ENCODE measurements at regions not wholly inside any gene's neighbourhood (a gene's known extent, or its start where the extent isn't known, plus 50 kb on each side); places are given as distances from the start of the nearest gene placed in this dataset.

- H3K4me2 ChIP-seq (ENCODE audit: insufficient read depth, low read length), result no peak overlapping the region
- no peaks in the 10 kb centered on the region for H3K9me1 ChIP-seq (ENCODE audit: control insufficient read depth, insufficient read depth, low read length)
- FAIRE-seq (no peak), DNase-seq (ENCODE audit: extremely low read depth in 1 of 4, low spot score in 3 of 4) (no peak), ATAC-seq (no peak)
- ChIA-PET POLR2A (no interaction called here), CTCF (ENCODE audit: low intra/inter-chr PET ratio) (no interaction called here)
- no peak overlapping the region for H2AFZ ChIP-seq (ENCODE audit: low read depth, low read length)
- intact Hi-C loops (cut with micrococcal nuclease) (no loop called here), in situ Hi-C loops (cut with MboI) (no loop called here)
- H3K4me1 ChIP-seq (replicated peaks in 1 of 2; ENCODE audit: control insufficient read depth in 2 of 2, insufficient read depth in 2 of 2, low read length in 2 of 2), result no peaks in the 10 kb centered on the region
- no peaks in the 10 kb centered on the region for H3K27me3 ChIP-seq (ENCODE audit: control insufficient read depth in 2 of 2, insufficient read depth in 2 of 2, low read length in 2 of 2)
- H3K9me3 ChIP-seq (replicated peaks; ENCODE audit: control insufficient read depth, insufficient read depth, low read depth, low read length), result no peaks in the 10 kb centered on the region
- no peaks in the 10 kb centered on the region for H4K20me1 ChIP-seq (replicated peaks; ENCODE audit: control insufficient read depth, insufficient read depth, low read length)
- 0% methylated on average over 1 of the region's 1 CpG for WGBS (ENCODE audit: insufficient coverage, low coverage, missing lambda C conversion rate)
- H3K4me3 ChIP-seq, result no peak overlapping the region
- no peak overlapping the region for H3K9ac ChIP-seq (ENCODE audit: insufficient read depth in 1 of 2, low read depth in 2 of 2, low read length in 2 of 2)
- no TSS peak for BruUV-seq (replicated peaks)
- no peaks in the 10 kb centered on the region for H3K36me3 ChIP-seq (ENCODE audit: control insufficient read depth, insufficient read depth, low read length)
- H3K27ac ChIP-seq (ENCODE audit: extremely low read depth, low read depth, low read length), result no peak overlapping the region
- H3K79me2 ChIP-seq (ENCODE audit: control insufficient read depth, insufficient read depth, low read length), result no peaks in the 10 kb centered on the region
- TF ChIP-seq RREB1 (CRISPR knock-in tag; IDR thresholded peaks at IDR 0.05), result no peak
- no peak for TF ChIP-seq ZNF444 (CRISPR knock-in tag; IDR thresholded peaks at IDR 0.05)
- no peak for TF ChIP-seq ATF2 (CRISPR knock-in tag; IDR thresholded peaks at IDR 0.05)
- TF ChIP-seq LARP7 (IDR thresholded peaks at IDR 0.05), result no peak
- TF ChIP-seq, protein P1, sequence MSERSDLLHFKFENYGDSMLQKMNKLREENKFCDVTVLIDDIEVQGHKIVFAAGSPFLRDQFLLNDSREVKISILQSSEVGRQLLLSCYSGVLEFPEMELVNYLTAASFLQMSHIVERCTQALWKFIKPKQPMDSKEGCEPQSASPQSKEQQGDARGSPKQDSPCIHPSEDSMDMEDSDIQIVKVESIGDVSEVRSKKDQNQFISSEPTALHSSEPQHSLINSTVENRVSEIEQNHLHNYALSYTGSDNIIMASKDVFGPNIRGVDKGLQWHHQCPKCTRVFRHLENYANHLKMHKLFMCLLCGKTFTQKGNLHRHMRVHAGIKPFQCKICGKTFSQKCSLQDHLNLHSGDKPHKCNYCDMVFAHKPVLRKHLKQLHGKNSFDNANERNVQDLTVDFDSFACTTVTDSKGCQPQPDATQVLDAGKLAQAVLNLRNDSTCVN (CRISPR knock-in tag; IDR thresholded peaks at IDR 0.05), result no peak
- TF ChIP-seq NELFE (IDR thresholded peaks at IDR 0.05; ENCODE audit: insufficient read depth, insufficient read length), result no peak
- no peak for TF ChIP-seq HMBOX1 (IDR thresholded peaks at IDR 0.05)
- no peak for TF ChIP-seq PHF21A (IDR thresholded peaks at IDR 0.05; ENCODE audit: borderline replicate concordance, low read depth)
- TF ChIP-seq ZNF274 (IDR thresholded peaks at IDR 0.05; ENCODE audit: borderline replicate concordance, low read depth, low read length), result no peak
- TF ChIP-seq, protein P2, sequence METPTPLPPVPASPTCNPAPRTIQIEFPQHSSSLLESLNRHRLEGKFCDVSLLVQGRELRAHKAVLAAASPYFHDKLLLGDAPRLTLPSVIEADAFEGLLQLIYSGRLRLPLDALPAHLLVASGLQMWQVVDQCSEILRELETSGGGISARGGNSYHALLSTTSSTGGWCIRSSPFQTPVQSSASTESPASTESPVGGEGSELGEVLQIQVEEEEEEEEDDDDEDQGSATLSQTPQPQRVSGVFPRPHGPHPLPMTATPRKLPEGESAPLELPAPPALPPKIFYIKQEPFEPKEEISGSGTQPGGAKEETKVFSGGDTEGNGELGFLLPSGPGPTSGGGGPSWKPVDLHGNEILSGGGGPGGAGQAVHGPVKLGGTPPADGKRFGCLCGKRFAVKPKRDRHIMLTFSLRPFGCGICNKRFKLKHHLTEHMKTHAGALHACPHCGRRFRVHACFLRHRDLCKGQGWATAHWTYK (CRISPR knock-in tag; IDR thresholded peaks at IDR 0.05), result no peak
Measured at GRCh38 chr6:74931558-74931957, 274.3 kb downstream of the COL12A1 start.

All from K562 (cell line).